Tibial artery (tissue), 4 donors: ENCODE measurements at regions not wholly inside any gene's neighbourhood (a gene's known extent, or its start where the extent isn't known, plus 50 kb on each side); places are given as distances from the start of the nearest gene placed in this dataset.

Experiments used
- DNase-seq, 2 donors: peaks; one replicate each; pipeline ENCODE4 v3.0.0-alpha.2; 2019
- H3K27ac ChIP-seq, 2 donors: fragments of 200-600 bp; sonication (generic) in 1 of 2; 1 replicate in 1 of 2; 2 replicates in 1 of 2; pipeline ENCODE4 v1.5.1; 2018 to 2019; ENCODE audit warnings: mild to moderate bottlenecking in 1 of 2
- H3K27me3 ChIP-seq, 2 donors: fragments of 200-600 bp; sonication (generic) in 1 of 2; one replicate each; pipeline versions ENCODE4 v1.5.1 to v1.6.0; 2016 to 2019
- H3K36me3 ChIP-seq, 3 donors: fragments of 200-600 bp; sonication (generic) in 2 of 3; one replicate each; pipeline ENCODE4 v1.5.1; 2016 to 2019; ENCODE audit warnings: mild to moderate bottlenecking in 2 of 3
- H3K4me1 ChIP-seq, 4 donors: fragments of 200-600 bp; sonication (generic) in 2 of 4; 1 replicate in 3 of 4; 2 replicates in 1 of 4; pipeline ENCODE4 v1.5.1; 2016 to 2019
- H3K4me3 ChIP-seq, 2 donors: fragments of 200-600 bp; sonication (generic) in 1 of 2; 1 replicate in 1 of 2; 2 replicates in 1 of 2; pipeline ENCODE4 v1.5.1; 2018 to 2019; ENCODE audit warnings: mild to moderate bottlenecking in 2 of 2
- H3K9me3 ChIP-seq, 3 donors: fragments of 200-600 bp; sonication (generic) in 1 of 3; one replicate each; pipeline ENCODE4 v1.5.1; 2016 to 2019
- intact Hi-C: fragments of 100-400 bp; cut with DNase I; formaldehyde crosslinking; loops from one replicate; pipeline ENCODE4 v1.15.0; 2023; ENCODE audit warnings: low total_unique reads
- TF ChIP-seq, protein P1 (sequence below), 2 experiments: fragments of 200-600 bp in 1 of 2; fragments of 450-650 bp in 1 of 2; IDR thresholded peaks; one replicate each; pipeline ENCODE4 v1.5.1; 2017 to 2019; ENCODE audit warnings: antibody characterized with exemption in 2 of 2, mild to moderate bottlenecking in 1 of 2, moderate library complexity in 1 of 2

GRCh38 chr5:152942633-152943336, 537.7 kb upstream of the NMUR2 start:
- no peaks in the 10 kb centered on the region for H3K9me3 ChIP-seq
- TF ChIP-seq, protein P1, sequence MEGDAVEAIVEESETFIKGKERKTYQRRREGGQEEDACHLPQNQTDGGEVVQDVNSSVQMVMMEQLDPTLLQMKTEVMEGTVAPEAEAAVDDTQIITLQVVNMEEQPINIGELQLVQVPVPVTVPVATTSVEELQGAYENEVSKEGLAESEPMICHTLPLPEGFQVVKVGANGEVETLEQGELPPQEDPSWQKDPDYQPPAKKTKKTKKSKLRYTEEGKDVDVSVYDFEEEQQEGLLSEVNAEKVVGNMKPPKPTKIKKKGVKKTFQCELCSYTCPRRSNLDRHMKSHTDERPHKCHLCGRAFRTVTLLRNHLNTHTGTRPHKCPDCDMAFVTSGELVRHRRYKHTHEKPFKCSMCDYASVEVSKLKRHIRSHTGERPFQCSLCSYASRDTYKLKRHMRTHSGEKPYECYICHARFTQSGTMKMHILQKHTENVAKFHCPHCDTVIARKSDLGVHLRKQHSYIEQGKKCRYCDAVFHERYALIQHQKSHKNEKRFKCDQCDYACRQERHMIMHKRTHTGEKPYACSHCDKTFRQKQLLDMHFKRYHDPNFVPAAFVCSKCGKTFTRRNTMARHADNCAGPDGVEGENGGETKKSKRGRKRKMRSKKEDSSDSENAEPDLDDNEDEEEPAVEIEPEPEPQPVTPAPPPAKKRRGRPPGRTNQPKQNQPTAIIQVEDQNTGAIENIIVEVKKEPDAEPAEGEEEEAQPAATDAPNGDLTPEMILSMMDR (IDR thresholded peaks at IDR 0.05) = no peak
- DNase-seq = no peak
- H3K4me1 ChIP-seq = no peaks in the 10 kb centered on the region
- intact Hi-C loops = no loop called here
- H3K27ac ChIP-seq = no peak overlapping the region
- no peaks in the 10 kb centered on the region for H3K36me3 ChIP-seq
- no peaks in the 10 kb centered on the region for H3K27me3 ChIP-seq
- H3K4me3 ChIP-seq = no peak overlapping the region

DNA sequence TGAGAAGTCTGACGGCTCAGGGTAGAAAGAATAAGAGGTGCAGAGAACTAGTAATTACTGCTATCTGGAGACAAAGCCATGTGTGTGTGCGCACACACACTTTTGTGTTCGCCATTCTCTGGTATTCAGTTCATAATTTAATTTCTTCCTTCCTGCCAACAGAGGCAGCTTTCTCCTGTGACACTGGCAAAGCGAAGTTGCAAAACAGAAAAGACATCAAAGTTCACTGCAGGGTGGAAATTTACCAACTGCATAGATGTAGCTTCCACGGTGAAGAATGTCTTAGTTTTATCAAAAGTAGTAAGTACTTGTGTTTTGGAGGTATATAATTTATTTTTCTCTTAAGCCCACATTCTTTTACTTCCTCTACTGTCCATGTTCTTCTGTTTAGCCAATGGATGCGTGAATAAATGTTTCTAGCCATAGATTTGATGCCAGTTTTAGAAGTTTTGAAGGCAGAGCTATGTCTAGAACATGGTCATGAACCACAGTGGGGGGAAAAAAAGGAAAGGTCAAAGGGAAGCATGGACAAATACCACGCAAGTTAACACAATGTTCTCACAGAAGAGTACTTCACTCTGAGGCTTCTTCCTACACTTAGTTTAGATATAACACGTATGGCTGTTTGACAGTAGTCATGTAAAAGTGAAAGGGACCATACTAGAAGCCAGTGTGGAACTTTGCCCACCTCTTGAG, 536.5 kb upstream of the GRIA1 start:
- TF ChIP-seq, protein P1 (IDR thresholded peaks at IDR 0.05) = no peak
- Histone ChIP-seq H3K4me3 (no peak overlapping the region), H3K9me3 (no peaks in the 10 kb centered on the region), H3K4me1 (no peaks in the 10 kb centered on the region), H3K36me3 (no peaks in the 10 kb centered on the region), H3K27me3 (no peaks in the 10 kb centered on the region), H3K27ac (no peak overlapping the region)
- DNase-seq = no peak
- intact Hi-C loops = no loop called here

DNA sequence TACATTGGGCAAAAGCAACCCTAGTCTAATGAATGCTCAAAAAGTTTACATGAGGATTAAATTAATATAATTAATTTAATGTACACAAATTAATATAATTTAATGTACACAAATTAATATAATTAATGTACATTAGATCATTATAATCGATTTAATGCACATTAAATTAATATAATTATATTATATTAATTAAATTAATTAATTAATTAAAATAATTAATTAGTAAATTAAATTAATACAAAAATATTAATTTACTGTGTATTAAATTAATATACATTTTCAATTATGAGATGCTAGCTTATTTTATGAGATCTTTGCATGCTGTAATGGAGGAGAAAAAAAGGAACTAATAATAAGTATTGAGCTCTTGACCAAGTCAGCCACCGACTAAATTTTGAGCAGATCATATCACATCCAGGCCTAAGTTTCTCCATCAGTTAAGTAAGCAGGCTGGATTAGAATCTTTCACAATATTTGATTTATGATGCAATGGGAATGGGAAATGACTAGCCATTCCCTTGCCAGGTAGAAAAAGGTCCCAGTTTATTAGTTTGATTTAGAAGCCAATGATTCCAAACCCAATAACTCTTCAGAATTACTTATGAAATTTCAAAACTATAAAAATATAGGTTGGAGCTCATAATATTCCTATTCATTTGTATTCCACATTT, 533.4 kb upstream of the GRIA1 start:
- Histone ChIP-seq H3K9me3 (no peaks in the 10 kb centered on the region), H3K4me3 (no peak overlapping the region), H3K27me3 (no peaks in the 10 kb centered on the region), H3K27ac (no peak overlapping the region), H3K4me1 (no peaks in the 10 kb centered on the region), H3K36me3 (no peaks in the 10 kb centered on the region)
- TF ChIP-seq, protein P1 (IDR thresholded peaks at IDR 0.05) = no peak
- DNase-seq = no peak
- intact Hi-C loops = no loop called here

GRCh38 chr5:152978141-152978835, 512.2 kb upstream of the GRIA1 start:
- H3K27ac ChIP-seq = no peak overlapping the region
- H3K36me3 ChIP-seq = no peaks in the 10 kb centered on the region
- no peak for DNase-seq
- TF ChIP-seq, protein P1 (IDR thresholded peaks at IDR 0.05) = no peak
- no peaks in the 10 kb centered on the region for H3K27me3 ChIP-seq
- intact Hi-C loops = no loop called here
- no peaks in the 10 kb centered on the region for H3K4me1 ChIP-seq
- no peak overlapping the region for H3K4me3 ChIP-seq
- H3K9me3 ChIP-seq = no peaks in the 10 kb centered on the region

- H3K27me3 ChIP-seq = no peaks in the 10 kb centered on the region
- no peak overlapping the region for H3K4me3 ChIP-seq
- TF ChIP-seq, protein P1 (IDR thresholded peaks at IDR 0.05) = no peak
- DNase-seq = no peak
- no peak overlapping the region for H3K27ac ChIP-seq
- no peaks in the 10 kb centered on the region for H3K9me3 ChIP-seq
- intact Hi-C loops = no loop called here
- H3K4me1 ChIP-seq = no peaks in the 10 kb centered on the region
- no peaks in the 10 kb centered on the region for H3K36me3 ChIP-seq
Observed at GRCh38 chr5:152987131-152987530, 503.3 kb upstream of the GRIA1 start.
